K562 (cell line): ENCODE measurements at regions not wholly inside any gene's neighbourhood (a gene's known extent, or its start where the extent isn't known, plus 50 kb on each side); places are given as distances from the start of the nearest gene placed in this dataset.

Source experiments
- ATAC-seq: fragments of 200-7000 bp; cut with Tn5 transposase; 3 replicates; pipeline ENCODE4 v1.9.1; 2020; ENCODE audit warnings: moderate library complexity
- BruUV-seq: library from RNA; stranded (reverse); fragments of 400-500 nt; replicated peaks from 2 replicates; lab custom pipeline; 2021; lab: Mats Ljungman, UMichigan
- CTCF ChIA-PET: fragments of 300-600 bp; formaldehyde crosslinking; extraction: SDS; loops from one replicate; lab custom pipeline; 2021; ENCODE audit warnings: low intra/inter-chr PET ratio; lab: Yijun Ruan, JAX
- POLR2A ChIA-PET: fragments of 300-600, 350-650 bp; sonication (Branson Sonifier 250); formaldehyde crosslinking; extraction: SDS; loops from one replicate; lab custom pipeline; 2021; ENCODE audit warnings: antibody characterized with exemption, inconsistent platforms; lab: Yijun Ruan, JAX
- DNase-seq, 4 experiments: peaks; one replicate each; pipeline versions ENCODE4 v3.0.0 to v3.0.0-alpha.2; 2011 to 2018; ENCODE audit warnings: low spot score in 3 of 4, mixed read lengths in 3 of 4; ENCODE audit errors: extremely low read depth in 1 of 4
- FAIRE-seq: peaks from 2 replicates; lab custom pipeline; 2011; peaks lifted over from hg19 to GRCh38; lab: Jason Lieb, UNC
- H2AFZ ChIP-seq: 2 replicates; pipeline ENCODE4 v1.6.0; 2011; ENCODE audit warnings: low read depth, low read length, control low read depth, inconsistent platforms
- H3K27ac ChIP-seq: fragments of 200-600 bp; 3 replicates; pipeline ENCODE4 v1.8.0; 2011; ENCODE audit warnings: low read depth, mild to moderate bottlenecking, control low read depth, inconsistent platforms, low read length, moderate library complexity, mixed read lengths; ENCODE audit errors: extremely low read depth
- H3K27me3 ChIP-seq, 2 experiments: fragments of 300-600 bp in 1 of 2; 2 replicates in 1 of 2; 3 replicates in 1 of 2; pipeline versions ENCODE4 v1.6.0 to v1.8.0; 2011; ENCODE audit warnings: inconsistent platforms in 2 of 2, low read length in 2 of 2, mild to moderate bottlenecking in 1 of 2, mixed read lengths in 1 of 2, moderate library complexity in 1 of 2; ENCODE audit not compliant: control insufficient read depth in 2 of 2, insufficient read depth in 2 of 2
- H3K36me3 ChIP-seq: fragments of 300-600 bp; 3 replicates; pipeline ENCODE4 v1.8.0; 2011; ENCODE audit warnings: mild to moderate bottlenecking, low read length, inconsistent platforms; ENCODE audit not compliant: control insufficient read depth, insufficient read depth
- H3K4me1 ChIP-seq, 2 experiments: fragments of 200-600 bp in 1 of 2; replicated peaks in 1 of 2; 2 replicates in 1 of 2; 3 replicates in 1 of 2; pipeline versions ENCODE4 v1.5.1 to v1.8.0; 2011; ENCODE audit warnings: inconsistent platforms in 2 of 2, low read length in 2 of 2, mild to moderate bottlenecking in 1 of 2, mixed read lengths in 1 of 2, moderate library complexity in 1 of 2; ENCODE audit not compliant: control insufficient read depth in 2 of 2, insufficient read depth in 2 of 2
- H3K4me2 ChIP-seq: 2 replicates; pipeline ENCODE4 v1.6.1; 2011; ENCODE audit warnings: low read length, control low read depth, inconsistent platforms, mixed read lengths; ENCODE audit not compliant: insufficient read depth
- H3K4me3 ChIP-seq: fragments of 200-600 bp; sonication (generic), shearing (Covaris generic); 2 replicates; pipeline ENCODE4 v1.5.1; 2016; ENCODE audit warnings: control low read depth, inconsistent platforms
- H3K79me2 ChIP-seq: fragments of 200-600 bp; 3 replicates; pipeline ENCODE4 v1.8.0; 2011; ENCODE audit warnings: low read length, inconsistent platforms; ENCODE audit not compliant: control insufficient read depth, insufficient read depth
- H3K9ac ChIP-seq, 2 experiments: 2 replicates each; pipeline versions ENCODE4 v1.6.0 to v1.6.1; 2011; ENCODE audit warnings: low read depth in 2 of 2, low read length in 2 of 2, control low read depth in 1 of 2, inconsistent platforms in 1 of 2, mild to moderate bottlenecking in 1 of 2, mixed read lengths in 1 of 2; ENCODE audit not compliant: insufficient read depth in 1 of 2
- H3K9me1 ChIP-seq: one replicate; pipeline ENCODE4 v1.6.0; 2011; ENCODE audit warnings: inconsistent platforms, mild to moderate bottlenecking, low read length, moderate library complexity; ENCODE audit not compliant: control insufficient read depth, insufficient read depth
- H3K9me3 ChIP-seq: replicated peaks from 2 replicates; pipeline ENCODE4 v1.5.1; 2011; ENCODE audit warnings: low read depth, low read length, inconsistent platforms; ENCODE audit not compliant: control insufficient read depth, insufficient read depth
- H4K20me1 ChIP-seq: replicated peaks from 2 replicates; pipeline ENCODE4 v1.6.1; 2011; ENCODE audit warnings: low read length, inconsistent platforms, mixed read lengths; ENCODE audit not compliant: control insufficient read depth, insufficient read depth
- E2F3 ChIP-seq: fragments of 250-450 bp; sonication (Bioruptor Pico); IDR thresholded peaks from 2 replicates; pipeline ENCODE4 v1.4.0; 2020; ENCODE audit warnings: mild to moderate bottlenecking
- FUS ChIP-seq: fragments of 200-400 bp; formaldehyde crosslinking; optimal IDR thresholded peaks from 2 replicates; pipeline ENCODE3; 2017; ENCODE audit warnings: low read depth, low read length
- HDGF ChIP-seq: fragments of 450-650 bp; IDR thresholded peaks from 2 replicates; pipeline ENCODE4 v1.6.1; 2016
- HEY1 ChIP-seq: fragments of 250-450 bp; sonication (Bioruptor Pico); IDR thresholded peaks from 2 replicates; pipeline ENCODE4 v1.5.0; 2020; ENCODE audit warnings: mild to moderate bottlenecking, moderate library complexity, borderline replicate concordance
- KLF1 ChIP-seq: fragments of 450-650 bp; IDR thresholded peaks from 2 replicates; pipeline ENCODE4 v1.6.1; 2016; ENCODE audit warnings: missing genetic modification characterization, missing compliant biosample characterization
- MAFK ChIP-seq: IDR thresholded peaks from 2 replicates; pipeline ENCODE4 v1.6.1; 2011; ENCODE audit warnings: low read length, improper control_type of control experiment
- MED1 ChIP-seq: sonication (generic); formaldehyde crosslinking; IDR thresholded peaks from 2 replicates; pipeline ENCODE4 v1.8.1; 2023; ENCODE audit warnings: missing genetic modification reagents, borderline replicate concordance
- TCF7 ChIP-seq: sonication (generic); IDR thresholded peaks from 2 replicates; pipeline ENCODE4 v1.6.1; 2016; ENCODE audit warnings: antibody characterized with exemption, borderline replicate concordance
- YY1 ChIP-seq, 3 experiments: IDR thresholded peaks; 2 replicates each; pipeline ENCODE4 v1.6.1; 2011; ENCODE audit warnings: low read length in 2 of 3, mild to moderate bottlenecking in 2 of 3, moderate library complexity in 2 of 3, borderline replicate concordance in 1 of 3, control low read depth in 1 of 3, low read depth in 1 of 3; ENCODE audit not compliant: insufficient read depth in 3 of 3, insufficient replicate concordance in 2 of 3, control insufficient read depth in 1 of 3, insufficient read length in 1 of 3; ENCODE audit errors: extremely low read depth in 1 of 3
- WGBS: fragments of 100-300 bp; shearing (Covaris generic); methylation state at CpG from one replicate; pipeline ENCODE4 v1.1.6; 2016; ENCODE audit warnings: low coverage, mixed read lengths; ENCODE audit not compliant: insufficient coverage; ENCODE audit errors: missing lambda C conversion rate; 5-methylcytosine and 5-hydroxymethylcytosine counted together
- in situ Hi-C: fragments of 300-500 bp; cut with MboI; formaldehyde crosslinking; loops from 4 replicates; pipeline ENCODE4 v1.15.0; 2018; ENCODE audit warnings: inconsistent platforms, mixed read lengths
- intact Hi-C: fragments of 100-400 bp; cut with micrococcal nuclease; formaldehyde crosslinking; loops from 2 replicates; pipeline ENCODE4 v1.14.2; 2022
- TF ChIP-seq, protein P1 (sequence below): fragments of 150-350 bp; conservative IDR thresholded peaks from 2 replicates; pipeline ENCODE4 v1.6.1; 2014; ENCODE audit warnings: low read length
- TF ChIP-seq, protein P2 (sequence below): sonication (generic); formaldehyde crosslinking; IDR thresholded peaks from 2 replicates; pipeline ENCODE4 v1.8.0; 2023; ENCODE audit warnings: mild to moderate bottlenecking, missing genetic modification reagents
- TF ChIP-seq, protein P3 (sequence below): IDR thresholded peaks from 2 replicates; pipeline ENCODE4 v1.6.1; 2014; ENCODE audit warnings: antibody characterized with exemption
- TF ChIP-seq, protein P4 (sequence below): fragments of 250-450 bp; sonication (Bioruptor Pico); IDR thresholded peaks from 2 replicates; pipeline ENCODE4 v1.9.0; 2021; ENCODE audit warnings: mild to moderate bottlenecking

DNA sequence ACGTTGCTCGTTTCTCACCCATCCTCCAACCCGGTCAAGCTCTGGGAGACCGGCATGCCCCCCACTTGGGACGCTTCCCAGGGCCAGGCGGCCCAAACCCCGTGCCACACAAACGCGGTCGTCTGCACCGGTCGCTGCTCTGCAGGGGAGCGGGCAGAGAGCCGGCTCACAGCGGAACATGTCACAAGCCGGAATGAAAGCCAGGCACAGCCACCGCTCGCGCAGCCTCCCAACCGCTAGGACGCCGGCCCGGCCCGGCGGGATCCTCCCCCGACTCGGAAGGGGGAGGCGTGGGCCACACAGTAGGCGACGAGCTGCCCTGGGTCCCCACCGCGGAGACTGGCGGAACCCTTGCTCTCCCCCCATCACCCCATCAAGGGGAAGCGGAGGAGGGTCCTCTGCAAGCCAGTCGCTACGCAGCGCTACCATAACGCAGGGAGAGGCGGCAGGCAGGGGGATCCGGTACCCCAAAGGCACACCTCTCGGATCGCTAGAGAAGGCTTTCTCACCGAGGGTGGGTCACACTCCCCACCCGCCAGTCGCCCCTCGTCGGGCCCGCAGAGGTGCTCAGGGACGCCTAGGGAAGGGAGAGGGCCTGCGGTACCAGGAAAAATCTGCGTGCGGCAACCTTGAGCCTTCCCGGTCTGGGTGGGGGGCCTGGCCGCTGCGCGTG is 768.4 kb upstream of the DEFB115 start (continued):
- no peak for TF ChIP-seq MED1 (CRISPR knock-in tag)
- TF ChIP-seq MAFK, result no peak
- no peak for TF ChIP-seq TCF7
- no peak for TF ChIP-seq HEY1 (CRISPR knock-in tag)
- no peak for TF ChIP-seq KLF1 (tag)
- no peak for TF ChIP-seq E2F3 (CRISPR knock-in tag)

DNA sequence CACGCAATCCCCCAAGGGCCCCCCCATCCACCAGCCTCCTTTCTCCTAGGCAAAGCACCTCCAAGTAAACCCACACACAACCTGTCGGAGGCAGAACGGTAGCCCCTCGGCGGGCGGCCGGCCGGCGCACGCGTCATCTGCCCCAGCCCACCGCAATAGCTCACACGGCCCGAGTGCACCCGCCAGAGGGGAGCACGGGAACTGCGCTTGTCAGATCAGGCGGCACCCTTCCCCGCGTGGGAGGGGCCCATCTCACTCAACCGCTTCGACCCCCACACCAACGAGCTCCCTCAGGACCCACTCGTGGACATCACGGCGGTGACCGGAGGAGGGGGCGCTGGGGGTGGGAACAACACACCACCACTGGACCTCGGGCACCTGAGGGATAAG is 767.9 kb upstream of the DEFB115 start:
- CTCF ChIA-PET, result no interaction called here
- intact Hi-C loops (no loop called here), in situ Hi-C loops (loop anchor here (25.0 kb wide), 1 partner anchor 398 kb away; no protein-coding TSS in a partner anchor)
- Histone ChIP-seq H3K27me3 (peaks cover 0 to 17% of the 10 kb centered on the region in 2 experiments; a peak in 1 of 5 replicates), H2AFZ (no peak overlapping the region), H3K4me2 (no peak overlapping the region), H3K79me2 (no peaks in the 10 kb centered on the region), H3K4me1 (peaks cover 0 to 6% of the 10 kb centered on the region in 2 experiments; a peak in 1 of 5 replicates), H3K9ac (no peak overlapping the region), H3K36me3 (no peaks in the 10 kb centered on the region), H3K27ac (no peak overlapping the region), H4K20me1 (no peaks in the 10 kb centered on the region), H3K4me3 (no peak overlapping the region), H3K9me1 (no peaks in the 10 kb centered on the region), H3K9me3 (no peaks in the 10 kb centered on the region)
- no peak for DNase-seq
- WGBS, result 62% methylated on average over 13 of the region's 29 CpGs
- no peak for ATAC-seq
- FAIRE-seq, result no peak
- no TSS peak for BruUV-seq
- POLR2A ChIA-PET, result no interaction called here
- TF ChIP-seq, protein P1, sequence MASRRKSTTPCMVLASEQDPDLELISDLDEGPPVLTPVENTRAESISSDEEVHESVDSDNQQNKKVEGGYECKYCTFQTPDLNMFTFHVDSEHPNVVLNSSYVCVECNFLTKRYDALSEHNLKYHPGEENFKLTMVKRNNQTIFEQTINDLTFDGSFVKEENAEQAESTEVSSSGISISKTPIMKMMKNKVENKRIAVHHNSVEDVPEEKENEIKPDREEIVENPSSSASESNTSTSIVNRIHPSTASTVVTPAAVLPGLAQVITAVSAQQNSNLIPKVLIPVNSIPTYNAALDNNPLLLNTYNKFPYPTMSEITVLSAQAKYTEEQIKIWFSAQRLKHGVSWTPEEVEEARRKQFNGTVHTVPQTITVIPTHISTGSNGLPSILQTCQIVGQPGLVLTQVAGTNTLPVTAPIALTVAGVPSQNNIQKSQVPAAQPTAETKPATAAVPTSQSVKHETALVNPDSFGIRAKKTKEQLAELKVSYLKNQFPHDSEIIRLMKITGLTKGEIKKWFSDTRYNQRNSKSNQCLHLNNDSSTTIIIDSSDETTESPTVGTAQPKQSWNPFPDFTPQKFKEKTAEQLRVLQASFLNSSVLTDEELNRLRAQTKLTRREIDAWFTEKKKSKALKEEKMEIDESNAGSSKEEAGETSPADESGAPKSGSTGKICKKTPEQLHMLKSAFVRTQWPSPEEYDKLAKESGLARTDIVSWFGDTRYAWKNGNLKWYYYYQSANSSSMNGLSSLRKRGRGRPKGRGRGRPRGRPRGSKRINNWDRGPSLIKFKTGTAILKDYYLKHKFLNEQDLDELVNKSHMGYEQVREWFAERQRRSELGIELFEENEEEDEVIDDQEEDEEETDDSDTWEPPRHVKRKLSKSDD, result no peak
- TF ChIP-seq, protein P2, sequence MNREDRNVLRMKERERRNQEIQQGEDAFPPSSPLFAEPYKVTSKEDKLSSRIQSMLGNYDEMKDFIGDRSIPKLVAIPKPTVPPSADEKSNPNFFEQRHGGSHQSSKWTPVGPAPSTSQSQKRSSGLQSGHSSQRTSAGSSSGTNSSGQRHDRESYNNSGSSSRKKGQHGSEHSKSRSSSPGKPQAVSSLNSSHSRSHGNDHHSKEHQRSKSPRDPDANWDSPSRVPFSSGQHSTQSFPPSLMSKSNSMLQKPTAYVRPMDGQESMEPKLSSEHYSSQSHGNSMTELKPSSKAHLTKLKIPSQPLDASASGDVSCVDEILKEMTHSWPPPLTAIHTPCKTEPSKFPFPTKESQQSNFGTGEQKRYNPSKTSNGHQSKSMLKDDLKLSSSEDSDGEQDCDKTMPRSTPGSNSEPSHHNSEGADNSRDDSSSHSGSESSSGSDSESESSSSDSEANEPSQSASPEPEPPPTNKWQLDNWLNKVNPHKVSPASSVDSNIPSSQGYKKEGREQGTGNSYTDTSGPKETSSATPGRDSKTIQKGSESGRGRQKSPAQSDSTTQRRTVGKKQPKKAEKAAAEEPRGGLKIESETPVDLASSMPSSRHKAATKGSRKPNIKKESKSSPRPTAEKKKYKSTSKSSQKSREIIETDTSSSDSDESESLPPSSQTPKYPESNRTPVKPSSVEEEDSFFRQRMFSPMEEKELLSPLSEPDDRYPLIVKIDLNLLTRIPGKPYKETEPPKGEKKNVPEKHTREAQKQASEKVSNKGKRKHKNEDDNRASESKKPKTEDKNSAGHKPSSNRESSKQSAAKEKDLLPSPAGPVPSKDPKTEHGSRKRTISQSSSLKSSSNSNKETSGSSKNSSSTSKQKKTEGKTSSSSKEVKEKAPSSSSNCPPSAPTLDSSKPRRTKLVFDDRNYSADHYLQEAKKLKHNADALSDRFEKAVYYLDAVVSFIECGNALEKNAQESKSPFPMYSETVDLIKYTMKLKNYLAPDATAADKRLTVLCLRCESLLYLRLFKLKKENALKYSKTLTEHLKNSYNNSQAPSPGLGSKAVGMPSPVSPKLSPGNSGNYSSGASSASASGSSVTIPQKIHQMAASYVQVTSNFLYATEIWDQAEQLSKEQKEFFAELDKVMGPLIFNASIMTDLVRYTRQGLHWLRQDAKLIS (CRISPR knock-in tag), result no peak
- no peak for TF ChIP-seq HDGF
- TF ChIP-seq, protein P3, sequence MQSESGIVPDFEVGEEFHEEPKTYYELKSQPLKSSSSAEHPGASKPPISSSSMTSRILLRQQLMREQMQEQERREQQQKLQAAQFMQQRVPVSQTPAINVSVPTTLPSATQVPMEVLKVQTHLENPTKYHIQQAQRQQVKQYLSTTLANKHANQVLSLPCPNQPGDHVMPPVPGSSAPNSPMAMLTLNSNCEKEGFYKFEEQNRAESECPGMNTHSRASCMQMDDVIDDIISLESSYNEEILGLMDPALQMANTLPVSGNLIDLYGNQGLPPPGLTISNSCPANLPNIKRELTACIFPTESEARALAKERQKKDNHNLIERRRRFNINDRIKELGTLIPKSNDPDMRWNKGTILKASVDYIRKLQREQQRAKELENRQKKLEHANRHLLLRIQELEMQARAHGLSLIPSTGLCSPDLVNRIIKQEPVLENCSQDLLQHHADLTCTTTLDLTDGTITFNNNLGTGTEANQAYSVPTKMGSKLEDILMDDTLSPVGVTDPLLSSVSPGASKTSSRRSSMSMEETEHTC, result no peak
- no peak for TF ChIP-seq YY1 (IDR thresholded peaks at IDR 0.05; ENCODE audit: borderline replicate concordance in 1 of 3, control insufficient read depth in 1 of 3, extremely low read depth in 1 of 3, insufficient read depth in 3 of 3, insufficient read length in 1 of 3, insufficient replicate concordance in 2 of 3, low read depth in 1 of 3, low read length in 2 of 3)
- TF ChIP-seq, protein P4, sequence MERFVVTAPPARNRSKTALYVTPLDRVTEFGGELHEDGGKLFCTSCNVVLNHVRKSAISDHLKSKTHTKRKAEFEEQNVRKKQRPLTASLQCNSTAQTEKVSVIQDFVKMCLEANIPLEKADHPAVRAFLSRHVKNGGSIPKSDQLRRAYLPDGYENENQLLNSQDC (CRISPR knock-in tag), result no peak
- TF ChIP-seq FUS, result no peak
